HFFc6 (cell line): ENCODE measurements at regions not wholly inside any gene's neighbourhood (a gene's known extent, or its start where the extent isn't known, plus 50 kb on each side); places are given as distances from the start of the nearest gene placed in this dataset.
A peak's percentile ranks its signal among the peaks of the same experiment; 100 is the strongest.

Source experiments
- DNase-seq: peaks from one replicate; pipeline ENCODE4 v3.0.0-alpha.2; 2018
- H3K27ac Mint-ChIP-seq: 2 replicates; pipeline ENCODE4 v1.8.0; 2020; ENCODE audit warnings: mild to moderate bottlenecking, mixed read lengths
- H3K27me3 Mint-ChIP-seq: 2 replicates; pipeline ENCODE4 v1.8.0; 2021; ENCODE audit warnings: mild to moderate bottlenecking, moderate library complexity, mixed read lengths; ENCODE audit not compliant: insufficient read depth
- H3K36me3 Mint-ChIP-seq: 2 replicates; pipeline ENCODE4 v1.8.0; 2021; ENCODE audit warnings: low read depth, mixed read lengths
- H3K4me1 Mint-ChIP-seq: 2 replicates; pipeline ENCODE4 v1.8.0; 2020; ENCODE audit warnings: low read depth, mixed read lengths
- H3K4me3 Mint-ChIP-seq: 2 replicates; pipeline ENCODE4 v1.8.0; 2020; ENCODE audit warnings: mild to moderate bottlenecking, moderate library complexity, mixed read lengths
- H3K9me3 Mint-ChIP-seq: 2 replicates; pipeline ENCODE4 v1.8.0; 2020; ENCODE audit warnings: mild to moderate bottlenecking, mixed read lengths
- TF ChIP-seq, protein P1 (sequence below): fragments of 200-600 bp; sonication (generic); IDR thresholded peaks from 2 replicates; pipeline ENCODE4 v1.5.0; 2021; ENCODE audit warnings: antibody characterized with exemption, mild to moderate bottlenecking

DNA sequence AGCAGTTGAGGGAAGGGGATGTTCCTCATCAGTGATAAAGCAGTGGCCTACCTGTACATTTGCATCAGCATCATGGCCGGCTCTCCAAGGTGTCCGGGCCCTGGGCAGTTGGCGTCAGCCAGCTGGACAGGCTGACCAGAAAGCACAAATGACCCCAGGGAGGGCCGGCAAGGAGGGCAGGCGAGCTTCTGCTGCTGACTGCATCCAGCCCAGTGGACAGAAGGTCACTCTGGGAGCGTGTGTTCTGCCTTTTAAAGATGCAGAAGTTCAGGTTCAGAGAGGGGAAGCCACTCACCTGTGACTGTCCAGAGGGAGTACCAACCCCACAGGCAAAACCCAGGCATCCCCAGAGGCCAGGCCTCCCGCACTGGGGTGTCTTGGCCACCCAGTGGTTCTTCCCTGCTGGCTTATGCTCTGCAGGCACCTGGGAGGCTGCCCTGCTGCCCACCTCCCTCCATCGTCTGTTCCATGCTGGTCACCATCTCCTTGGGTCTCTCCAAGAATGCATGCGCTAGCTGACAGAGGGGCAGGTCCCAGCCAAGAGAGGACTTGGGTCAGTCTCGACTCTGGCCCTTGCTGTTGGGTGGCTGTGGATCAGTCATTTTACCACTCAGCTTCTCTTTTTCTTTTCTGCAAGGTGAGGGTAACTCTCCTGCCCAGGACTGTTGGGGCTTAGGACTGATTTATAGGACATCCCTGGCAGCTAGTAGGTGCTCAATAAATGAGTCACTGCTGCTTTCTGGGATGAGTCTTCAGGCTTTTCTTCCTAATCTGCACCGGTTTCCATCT lies 89.9 kb downstream of the INHBB start:
- Mint-ChIP-seq H3K36me3 (no peaks in the 10 kb centered on the region), H3K27me3 (peaks cover 27% of the 10 kb centered on the region), H3K4me3 (no peak overlapping the region), H3K27ac (no peak overlapping the region), H3K9me3 (no peaks in the 10 kb centered on the region), H3K4me1 (peaks cover 9% of the 10 kb centered on the region)
- DNase-seq, result no peak
- TF ChIP-seq, protein P1, sequence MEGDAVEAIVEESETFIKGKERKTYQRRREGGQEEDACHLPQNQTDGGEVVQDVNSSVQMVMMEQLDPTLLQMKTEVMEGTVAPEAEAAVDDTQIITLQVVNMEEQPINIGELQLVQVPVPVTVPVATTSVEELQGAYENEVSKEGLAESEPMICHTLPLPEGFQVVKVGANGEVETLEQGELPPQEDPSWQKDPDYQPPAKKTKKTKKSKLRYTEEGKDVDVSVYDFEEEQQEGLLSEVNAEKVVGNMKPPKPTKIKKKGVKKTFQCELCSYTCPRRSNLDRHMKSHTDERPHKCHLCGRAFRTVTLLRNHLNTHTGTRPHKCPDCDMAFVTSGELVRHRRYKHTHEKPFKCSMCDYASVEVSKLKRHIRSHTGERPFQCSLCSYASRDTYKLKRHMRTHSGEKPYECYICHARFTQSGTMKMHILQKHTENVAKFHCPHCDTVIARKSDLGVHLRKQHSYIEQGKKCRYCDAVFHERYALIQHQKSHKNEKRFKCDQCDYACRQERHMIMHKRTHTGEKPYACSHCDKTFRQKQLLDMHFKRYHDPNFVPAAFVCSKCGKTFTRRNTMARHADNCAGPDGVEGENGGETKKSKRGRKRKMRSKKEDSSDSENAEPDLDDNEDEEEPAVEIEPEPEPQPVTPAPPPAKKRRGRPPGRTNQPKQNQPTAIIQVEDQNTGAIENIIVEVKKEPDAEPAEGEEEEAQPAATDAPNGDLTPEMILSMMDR, result no peak

DNA sequence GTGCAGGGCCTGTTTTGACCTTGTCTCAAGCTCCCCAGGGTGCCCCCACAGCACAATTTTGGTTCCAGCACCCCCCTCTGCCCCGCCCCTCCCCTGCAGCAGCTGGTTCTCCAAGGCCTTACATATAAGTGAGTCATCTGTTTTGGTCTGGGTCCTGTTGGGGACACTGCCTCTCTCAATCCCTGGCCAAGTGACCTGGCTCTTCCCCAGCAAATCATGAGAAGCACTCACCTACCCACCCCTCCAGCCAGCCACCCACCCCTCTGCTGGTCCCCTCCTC lies 90.5 kb downstream of the INHBB start:
- Mint-ChIP-seq H3K36me3 (no peaks in the 10 kb centered on the region), H3K27ac (no peak overlapping the region), H3K4me3 (no peak overlapping the region), H3K27me3 (peaks cover 31% of the 10 kb centered on the region), H3K9me3 (no peaks in the 10 kb centered on the region), H3K4me1 (peaks cover 9% of the 10 kb centered on the region)
- no peak for DNase-seq
- TF ChIP-seq, protein P1, result no peak

DNA sequence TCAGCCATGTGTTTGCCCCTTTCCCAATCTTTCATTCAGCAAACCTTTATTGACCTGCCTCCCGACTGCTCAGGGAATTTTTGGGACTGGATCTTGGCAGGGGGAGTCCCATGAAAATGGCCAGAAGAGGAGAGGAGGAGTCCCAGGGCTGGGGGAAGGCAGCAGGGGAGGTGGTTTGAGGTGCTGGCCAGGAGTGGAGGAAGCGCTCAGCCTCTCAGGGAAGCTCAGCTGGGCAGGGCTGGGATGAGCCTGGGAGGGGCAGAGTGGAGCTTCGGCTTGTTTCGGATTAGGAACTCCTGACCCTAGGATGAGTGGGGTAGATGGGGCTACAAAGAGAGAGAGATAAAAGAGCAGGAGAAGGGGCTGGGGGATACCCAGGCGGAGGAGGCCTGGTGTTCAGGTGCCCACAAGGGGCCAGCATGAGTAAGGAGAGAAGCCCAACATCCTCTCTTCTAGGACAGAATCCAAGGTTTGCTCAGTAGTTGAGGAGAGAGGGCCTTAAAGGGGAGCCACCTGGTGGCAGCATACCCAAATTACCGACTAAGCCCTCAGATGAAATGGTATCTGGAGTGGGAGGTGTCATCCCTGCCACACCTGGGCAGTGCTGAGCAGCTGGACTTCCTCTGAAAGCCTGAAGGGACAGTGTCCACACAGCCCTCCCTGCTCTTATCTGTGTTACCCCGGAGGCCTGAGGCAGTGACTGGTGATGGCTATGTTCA lies 91.1 kb downstream of the INHBB start:
- H3K27me3 Mint-ChIP-seq, result peaks cover 32% of the 10 kb centered on the region
- no peak overlapping the region for H3K27ac Mint-ChIP-seq
- TF ChIP-seq, protein P1, result peak; percentile 71
- no peak for DNase-seq
- no peak overlapping the region for H3K4me3 Mint-ChIP-seq
- H3K36me3 Mint-ChIP-seq, result no peaks in the 10 kb centered on the region
- H3K9me3 Mint-ChIP-seq, result no peaks in the 10 kb centered on the region
- H3K4me1 Mint-ChIP-seq, result peaks cover 9% of the 10 kb centered on the region

DNA sequence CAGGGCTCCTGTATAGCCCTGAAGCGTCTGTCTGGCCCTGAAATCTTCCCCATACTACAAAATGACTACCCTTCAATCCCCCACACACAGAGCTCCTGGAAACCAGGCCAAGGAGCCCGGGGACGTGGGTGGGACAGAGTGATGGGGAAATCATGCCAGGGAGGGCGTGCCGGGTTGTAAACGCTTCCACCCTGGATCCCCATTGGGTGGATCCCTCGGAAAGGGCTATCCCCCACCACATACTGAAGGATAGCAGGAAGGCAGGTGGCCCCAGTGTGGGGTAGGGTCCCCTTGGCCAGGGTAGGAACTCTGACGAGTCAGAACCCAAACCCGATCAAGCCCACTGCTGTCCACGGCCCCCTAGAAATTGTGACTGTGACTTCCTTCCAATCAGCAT lies 91.7 kb downstream of the INHBB start:
- H3K36me3 Mint-ChIP-seq, result no peaks in the 10 kb centered on the region
- no peaks in the 10 kb centered on the region for H3K9me3 Mint-ChIP-seq
- TF ChIP-seq, protein P1, result no peak
- H3K27ac Mint-ChIP-seq, result no peak overlapping the region
- H3K4me1 Mint-ChIP-seq, result peaks cover 9% of the 10 kb centered on the region
- H3K4me3 Mint-ChIP-seq, result no peak overlapping the region
- DNase-seq, result no peak
- H3K27me3 Mint-ChIP-seq, result peaks cover 34% of the 10 kb centered on the region

DNA sequence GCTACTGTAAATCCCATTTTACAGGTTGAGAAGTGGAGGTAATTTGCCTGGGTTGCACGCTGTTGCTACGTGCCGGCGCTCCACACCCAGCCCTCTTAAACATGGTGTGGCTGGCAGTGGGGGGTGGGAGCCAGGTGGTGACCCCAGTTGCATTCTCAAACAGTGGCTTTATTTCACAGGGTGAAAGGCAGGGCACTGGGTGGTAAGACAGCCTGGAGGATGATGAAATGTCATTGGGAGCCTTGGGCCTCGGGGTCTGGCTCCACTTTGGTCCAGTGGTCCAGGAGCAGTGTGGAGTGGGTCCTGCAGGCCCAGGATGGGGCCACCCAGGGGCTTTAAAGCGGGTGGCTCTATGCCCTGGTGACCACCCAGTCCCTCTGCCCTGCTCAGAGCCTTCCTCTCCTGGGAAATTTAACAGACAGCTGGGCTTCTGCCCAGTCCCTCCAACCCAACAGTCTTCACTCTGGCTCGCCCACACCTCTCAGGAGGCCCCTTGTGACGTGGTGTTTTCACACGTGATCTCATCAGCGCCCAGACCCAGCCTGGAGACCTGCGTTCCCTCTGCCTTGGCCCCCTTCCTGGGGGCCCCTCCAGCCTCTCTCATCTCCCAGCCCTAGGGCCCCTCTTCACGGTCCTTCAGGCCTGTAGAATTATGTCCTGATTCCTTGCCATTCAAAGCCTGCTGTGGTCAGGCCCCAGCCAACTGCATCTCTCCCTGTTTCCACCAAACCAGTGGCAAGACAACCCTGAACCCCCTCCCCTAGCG lies 92.5 kb downstream of the INHBB start:
- H3K27ac Mint-ChIP-seq, result no peak overlapping the region

More for the DNA sequence above, 92.5 kb downstream of the INHBB start:
- TF ChIP-seq, protein P1, result no peak
- Mint-ChIP-seq H3K27me3 (peaks cover 35% of the 10 kb centered on the region), H3K9me3 (no peaks in the 10 kb centered on the region), H3K4me1 (peaks cover 9% of the 10 kb centered on the region), H3K36me3 (no peaks in the 10 kb centered on the region), H3K4me3 (no peak overlapping the region)
- DNase-seq, result no peak
